ENCODE measurements at regions not wholly inside any gene's neighbourhood (a gene's known extent, or its start where the extent isn't known, plus 50 kb on each side); places are given as distances from the start of the nearest gene placed in this dataset.
"Not testable (repeated sequence)": the region's sequence is repeated elsewhere in the genome, so short reads cannot be mapped to it uniquely, and the experiment has no call there.

DNA sequence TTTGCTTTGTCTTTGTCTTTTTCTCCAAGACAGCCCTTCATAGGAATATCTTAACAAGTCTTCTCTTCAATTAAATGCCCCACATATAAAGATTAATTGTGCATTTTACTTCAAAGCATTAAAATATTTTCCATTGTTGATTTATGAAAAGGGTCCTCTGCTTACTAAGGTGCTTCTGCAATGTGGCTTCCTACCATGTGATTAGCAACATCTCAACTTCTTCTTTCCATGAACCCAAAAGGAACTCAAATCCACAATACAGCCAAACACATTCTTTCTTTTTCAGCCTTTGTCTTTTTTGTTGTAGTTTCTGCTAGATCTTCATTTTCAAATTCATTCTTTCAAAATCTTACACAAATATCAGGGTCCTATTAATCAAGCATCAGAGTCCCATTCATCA is 309.2 kb downstream of the NSUN3 start:
- Mint-ChIP-seq H3K4me3 (no peak overlapping the region), H3K9me3 (peaks cover 15% of the 10 kb centered on the region), H3K27me3 (no peaks in the 10 kb centered on the region), H3K36me3 (ENCODE audit: low read depth) (no peaks in the 10 kb centered on the region), H3K27ac (no peak overlapping the region), H3K4me1 (ENCODE audit: low read depth) (no peaks in the 10 kb centered on the region)
- no peaks in the 10 kb centered on the region for H3K4me1 ChIP-seq (ENCODE audit: insufficient read depth, low read length)
- ChIA-PET CTCF (no interaction called here), POLR2A (no interaction called here)
- no peak for DNase-seq
- no peak overlapping the region for H3K4me3 ChIP-seq (ENCODE audit: low read length)
- TF ChIP-seq, protein P1, sequence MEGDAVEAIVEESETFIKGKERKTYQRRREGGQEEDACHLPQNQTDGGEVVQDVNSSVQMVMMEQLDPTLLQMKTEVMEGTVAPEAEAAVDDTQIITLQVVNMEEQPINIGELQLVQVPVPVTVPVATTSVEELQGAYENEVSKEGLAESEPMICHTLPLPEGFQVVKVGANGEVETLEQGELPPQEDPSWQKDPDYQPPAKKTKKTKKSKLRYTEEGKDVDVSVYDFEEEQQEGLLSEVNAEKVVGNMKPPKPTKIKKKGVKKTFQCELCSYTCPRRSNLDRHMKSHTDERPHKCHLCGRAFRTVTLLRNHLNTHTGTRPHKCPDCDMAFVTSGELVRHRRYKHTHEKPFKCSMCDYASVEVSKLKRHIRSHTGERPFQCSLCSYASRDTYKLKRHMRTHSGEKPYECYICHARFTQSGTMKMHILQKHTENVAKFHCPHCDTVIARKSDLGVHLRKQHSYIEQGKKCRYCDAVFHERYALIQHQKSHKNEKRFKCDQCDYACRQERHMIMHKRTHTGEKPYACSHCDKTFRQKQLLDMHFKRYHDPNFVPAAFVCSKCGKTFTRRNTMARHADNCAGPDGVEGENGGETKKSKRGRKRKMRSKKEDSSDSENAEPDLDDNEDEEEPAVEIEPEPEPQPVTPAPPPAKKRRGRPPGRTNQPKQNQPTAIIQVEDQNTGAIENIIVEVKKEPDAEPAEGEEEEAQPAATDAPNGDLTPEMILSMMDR (IDR thresholded peaks at IDR 0.05), result no peak
- no peaks in the 10 kb centered on the region for H3K36me3 ChIP-seq (ENCODE audit: insufficient read depth, low read length)
- no peak for ATAC-seq (ENCODE audit: poor library complexity)
- H3K27ac ChIP-seq (ENCODE audit: low read depth in 1 of 2, low read length in 2 of 2), result no peak overlapping the region
- no peaks in the 10 kb centered on the region for H3K27me3 ChIP-seq (ENCODE audit: control insufficient read depth in 1 of 2, insufficient read depth in 2 of 2, low read length in 2 of 2)
- H3K9me3 ChIP-seq (ENCODE audit: control insufficient read depth in 1 of 2, insufficient read depth in 1 of 2, low read length in 2 of 2), result peaks cover 0 to 7% of the 10 kb centered on the region in 2 experiments
- intact Hi-C loops (cut with DNase I, micrococcal nuclease), result no loop called here

DNA sequence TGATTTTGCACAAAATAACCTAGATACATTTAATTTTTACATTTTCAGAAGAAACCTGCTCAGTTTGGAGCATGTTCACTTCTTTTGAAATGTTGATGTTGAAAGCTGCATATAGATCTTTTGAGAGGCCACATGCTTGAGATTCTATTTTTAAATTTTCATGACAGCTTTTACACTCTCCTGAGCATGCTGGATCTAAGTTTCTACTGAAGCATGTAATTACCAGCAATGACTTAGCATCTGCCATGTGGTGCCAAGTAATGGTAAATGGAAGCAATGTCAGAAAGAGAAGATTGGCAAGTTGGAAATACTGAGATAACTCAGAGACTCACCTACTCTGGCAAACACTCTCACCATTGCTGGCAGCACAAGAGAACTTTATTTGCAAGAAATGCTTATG is 310.6 kb downstream of the NSUN3 start:
- Mint-ChIP-seq H3K4me1 (ENCODE audit: low read depth) (no peaks in the 10 kb centered on the region), H3K36me3 (ENCODE audit: low read depth) (no peaks in the 10 kb centered on the region), H3K27ac (no peak overlapping the region), H3K4me3 (no peak overlapping the region), H3K27me3 (no peaks in the 10 kb centered on the region), H3K9me3 (peaks cover 15% of the 10 kb centered on the region)
- H3K9me3 ChIP-seq (ENCODE audit: control insufficient read depth in 1 of 2, insufficient read depth in 1 of 2, low read length in 2 of 2), result peaks cover 0 to 7% of the 10 kb centered on the region in 2 experiments
- intact Hi-C loops (cut with DNase I, micrococcal nuclease), result no loop called here
- H3K36me3 ChIP-seq (ENCODE audit: insufficient read depth, low read length), result no peaks in the 10 kb centered on the region
- H3K4me3 ChIP-seq (ENCODE audit: low read length), result no peak overlapping the region
- ATAC-seq (ENCODE audit: poor library complexity) (no peak), DNase-seq (no peak)
- ChIA-PET POLR2A (no interaction called here), CTCF (no interaction called here)
- H3K27me3 ChIP-seq (ENCODE audit: control insufficient read depth in 1 of 2, insufficient read depth in 2 of 2, low read length in 2 of 2), result no peaks in the 10 kb centered on the region
- H3K27ac ChIP-seq (ENCODE audit: low read depth in 1 of 2, low read length in 2 of 2), result no peak overlapping the region
- no peaks in the 10 kb centered on the region for H3K4me1 ChIP-seq (ENCODE audit: insufficient read depth, low read length)
- TF ChIP-seq, protein P1 (IDR thresholded peaks at IDR 0.05), result no peak

DNA sequence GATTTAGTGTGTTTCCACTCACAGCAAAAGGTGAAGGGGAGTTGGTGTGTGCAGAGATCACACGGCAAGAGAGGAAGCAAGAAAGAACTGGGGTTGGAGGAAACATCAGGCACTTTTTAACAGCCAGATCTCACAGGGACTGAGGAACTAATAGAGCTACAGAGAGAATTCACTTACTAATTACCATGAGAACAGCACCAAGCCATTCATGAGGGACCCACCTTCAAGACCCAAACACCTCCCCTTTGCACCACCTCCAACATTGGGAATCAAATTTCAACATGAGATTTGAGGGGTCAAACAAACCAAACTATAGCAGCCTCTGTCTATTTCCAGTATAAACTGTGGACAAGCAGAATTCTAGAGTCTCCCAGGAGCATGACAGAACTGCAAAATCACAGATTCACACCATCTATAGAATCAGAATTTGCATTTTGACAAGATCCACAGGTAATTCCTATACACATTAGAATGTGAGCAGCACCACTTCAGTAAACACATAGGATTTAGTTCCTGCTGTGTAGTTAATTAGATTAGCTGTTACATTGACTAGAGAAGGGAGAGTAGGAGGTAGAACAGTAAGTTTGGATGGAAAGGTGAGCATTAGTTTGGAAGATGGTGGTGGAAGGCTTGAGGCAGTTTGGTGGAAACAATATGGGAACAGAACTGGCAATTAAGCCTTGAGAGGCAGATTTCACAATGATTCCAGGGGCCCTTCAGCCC is 311.7 kb downstream of the NSUN3 start:
- TF ChIP-seq, protein P1 (IDR thresholded peaks at IDR 0.05), result no peak
- no peak for DNase-seq
- Mint-ChIP-seq H3K4me1 (ENCODE audit: low read depth) (no peaks in the 10 kb centered on the region), H3K36me3 (ENCODE audit: low read depth) (no peaks in the 10 kb centered on the region), H3K4me3 (no peak overlapping the region), H3K9me3 (peaks cover 10% of the 10 kb centered on the region), H3K27me3 (no peaks in the 10 kb centered on the region), H3K27ac (no peak overlapping the region)
- Histone ChIP-seq H3K27ac (ENCODE audit: low read depth in 1 of 2, low read length in 2 of 2) (no peak overlapping the region), H3K9me3 (ENCODE audit: control insufficient read depth in 1 of 2, insufficient read depth in 1 of 2, low read length in 2 of 2) (peaks cover 0 to 7% of the 10 kb centered on the region in 2 experiments), H3K36me3 (ENCODE audit: insufficient read depth, low read length) (no peaks in the 10 kb centered on the region), H3K4me3 (ENCODE audit: low read length) (no peak overlapping the region), H3K4me1 (ENCODE audit: insufficient read depth, low read length) (no peaks in the 10 kb centered on the region), H3K27me3 (ENCODE audit: control insufficient read depth in 1 of 2, insufficient read depth in 2 of 2, low read length in 2 of 2) (no peaks in the 10 kb centered on the region)
- ChIA-PET CTCF (no interaction called here), POLR2A (no interaction called here)
- ATAC-seq (ENCODE audit: poor library complexity), result no peak
- intact Hi-C loops (cut with DNase I, micrococcal nuclease), result no loop called here

DNA sequence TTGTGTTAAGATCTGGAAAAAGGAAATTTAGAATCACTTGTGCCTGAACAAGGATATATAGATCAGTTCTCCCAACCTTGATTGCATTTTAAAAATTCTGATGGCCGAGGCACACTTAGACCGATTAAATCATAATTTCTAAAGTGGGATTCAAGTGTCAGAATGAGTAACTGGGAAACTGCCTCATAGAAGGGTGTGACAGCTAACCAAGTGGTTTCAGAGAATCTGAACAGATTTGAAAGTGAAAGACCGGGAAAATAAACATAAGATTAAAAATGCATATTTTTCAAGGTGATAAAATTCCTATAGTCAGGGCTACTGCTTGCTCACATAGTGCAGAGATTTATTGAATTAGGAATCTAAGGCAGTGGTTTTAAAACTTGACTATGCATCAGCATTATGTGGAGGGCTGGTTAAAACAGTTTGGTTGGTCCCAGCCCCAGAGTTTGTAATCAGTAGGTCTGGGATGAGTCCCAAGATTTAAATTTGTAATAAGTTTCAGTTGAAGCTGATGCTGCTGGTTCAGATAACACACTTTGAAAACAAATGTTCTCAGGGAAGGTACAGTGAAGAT is 314.3 kb downstream of the NSUN3 start:
- intact Hi-C loops (cut with DNase I, micrococcal nuclease); H3K36me3 ChIP-seq (ENCODE audit: insufficient read depth, low read length); H3K27me3 Mint-ChIP-seq; H3K27ac ChIP-seq (ENCODE audit: low read depth in 1 of 2, low read length in 2 of 2); H3K27ac Mint-ChIP-seq; CTCF ChIA-PET; DNase-seq; H3K4me1 ChIP-seq (ENCODE audit: insufficient read depth, low read length); H3K4me1 Mint-ChIP-seq (ENCODE audit: low read depth); H3K9me3 ChIP-seq (ENCODE audit: control insufficient read depth in 1 of 2, insufficient read depth in 1 of 2, low read length in 2 of 2); H3K9me3 Mint-ChIP-seq; POLR2A ChIA-PET; H3K4me3 ChIP-seq (ENCODE audit: low read length); ATAC-seq (ENCODE audit: poor library complexity); H3K27me3 ChIP-seq (ENCODE audit: control insufficient read depth in 1 of 2, insufficient read depth in 2 of 2, low read length in 2 of 2); H3K4me3 Mint-ChIP-seq; H3K36me3 Mint-ChIP-seq (ENCODE audit: low read depth): not testable (repeated sequence)

DNA sequence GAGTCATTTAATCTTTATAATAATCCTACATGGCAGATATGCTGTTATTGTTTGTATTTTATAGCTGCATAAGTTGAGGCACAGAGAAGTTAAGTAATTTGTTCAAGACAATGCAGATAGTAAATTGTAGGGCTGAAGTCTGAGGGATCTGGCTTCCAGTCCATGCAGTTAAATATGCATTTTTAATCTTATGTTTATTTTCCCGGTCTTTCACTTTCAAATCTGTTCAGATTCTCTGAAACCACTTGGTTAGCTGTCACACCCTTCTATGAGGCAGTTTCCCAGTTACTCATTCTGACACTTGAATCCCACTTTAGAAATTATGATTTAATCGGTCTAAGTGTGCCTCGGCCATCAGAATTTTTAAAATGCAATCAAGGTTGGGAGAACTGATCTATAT is 315.0 kb downstream of the NSUN3 start:
- H3K4me3 Mint-ChIP-seq; H3K9me3 Mint-ChIP-seq; ATAC-seq (ENCODE audit: poor library complexity); H3K27ac ChIP-seq (ENCODE audit: low read depth in 1 of 2, low read length in 2 of 2); H3K27me3 ChIP-seq (ENCODE audit: control insufficient read depth in 1 of 2, insufficient read depth in 2 of 2, low read length in 2 of 2); H3K9me3 ChIP-seq (ENCODE audit: control insufficient read depth in 1 of 2, insufficient read depth in 1 of 2, low read length in 2 of 2); H3K4me1 Mint-ChIP-seq (ENCODE audit: low read depth); H3K4me3 ChIP-seq (ENCODE audit: low read length); DNase-seq; H3K36me3 ChIP-seq (ENCODE audit: insufficient read depth, low read length); H3K27me3 Mint-ChIP-seq; CTCF ChIA-PET; H3K4me1 ChIP-seq (ENCODE audit: insufficient read depth, low read length); H3K36me3 Mint-ChIP-seq (ENCODE audit: low read depth); intact Hi-C loops (cut with DNase I, micrococcal nuclease); POLR2A ChIA-PET; H3K27ac Mint-ChIP-seq: not testable (repeated sequence)
